H1 (cell line): ENCODE measurements at regions not wholly inside any gene's neighbourhood (a gene's known extent, or its start where the extent isn't known, plus 50 kb on each side); places are given as distances from the start of the nearest gene placed in this dataset.

ENCODE experiments used
- CTCF ChIA-PET: fragments of 300-600 bp; sonication (Branson Sonifier 250); formaldehyde crosslinking; loops from one replicate; lab custom pipeline; 2021; ENCODE audit not compliant: partially characterized antibody; lab: Charles Lee
- POLR2A ChIA-PET: fragments of 300-600 bp; sonication (Branson Sonifier 250); formaldehyde crosslinking; loops from one replicate; lab custom pipeline; 2021; ENCODE audit warnings: inconsistent platforms; ENCODE audit not compliant: partially characterized antibody; lab: Charles Lee
- DNase-seq, 2 experiments: peaks; one replicate each; pipeline versions ENCODE4 v3.0.0 to v3.0.0-alpha.2; 2010 to 2022; ENCODE audit warnings: low spot score in 2 of 2, low read depth in 1 of 2, mixed read lengths in 1 of 2
- FAIRE-seq: peaks from 2 replicates; lab custom pipeline; 2011; peaks lifted over from hg19 to GRCh38; lab: Jason Lieb, UNC
- H2AFZ ChIP-seq: 2 replicates; pipeline ENCODE4 v1.8.1; 2012; ENCODE audit warnings: low read length, inconsistent platforms
- H2AK5ac ChIP-seq: 2 replicates; pipeline ENCODE4 v1.6.1; 2013; ENCODE audit warnings: low read depth, low read length
- H2BK120ac ChIP-seq: replicated peaks from 2 replicates; pipeline ENCODE3; 2013; ENCODE audit warnings: low read depth, low read length, inconsistent platforms
- H2BK12ac ChIP-seq: 2 replicates; pipeline ENCODE4 v1.6.1; 2013; ENCODE audit warnings: low read depth, low read length
- H2BK15ac ChIP-seq: 2 replicates; pipeline ENCODE4 v1.6.1; 2013; ENCODE audit warnings: low read length
- H2BK20ac ChIP-seq: 2 replicates; pipeline ENCODE4 v1.6.1; 2013; ENCODE audit warnings: low read length
- H2BK5ac ChIP-seq: 2 replicates; pipeline ENCODE4 v1.6.1; 2013; ENCODE audit warnings: low read depth, low read length
- H3K14ac ChIP-seq: 2 replicates; pipeline ENCODE4 v1.6.1; 2013; ENCODE audit warnings: inconsistent platforms; ENCODE audit not compliant: insufficient read length
- H3K18ac ChIP-seq: 2 replicates; pipeline ENCODE4 v1.6.1; 2013; ENCODE audit warnings: low read length; ENCODE audit errors: extremely low read depth
- H3K23ac ChIP-seq: 2 replicates; pipeline ENCODE4 v1.6.1; 2013; ENCODE audit warnings: inconsistent platforms; ENCODE audit not compliant: insufficient read length
- H3K23me2 ChIP-seq: 2 replicates; pipeline ENCODE4 v1.6.1; 2013; ENCODE audit warnings: low read depth, low read length
- H3K27ac ChIP-seq: 2 replicates; pipeline ENCODE4 v1.6.1; 2011; ENCODE audit warnings: low read depth, low read length, inconsistent platforms
- H3K27me3 ChIP-seq, 4 experiments: replicated peaks in 1 of 4; 1 replicate in 1 of 4; 2 replicates in 3 of 4; pipeline versions ENCODE4 v1.6.1 to v1.8.1; 2011 to 2013; ENCODE audit warnings: low read length in 3 of 4, mild to moderate bottlenecking in 3 of 4, inconsistent platforms in 2 of 4, mixed read lengths in 2 of 4, moderate library complexity in 1 of 4; ENCODE audit not compliant: control insufficient read depth in 3 of 4, insufficient read depth in 3 of 4; ENCODE audit errors: extremely low read depth in 1 of 4
- H3K36me3 ChIP-seq, 4 experiments: 2 replicates each; pipeline versions ENCODE4 v1.6.1 to v1.8.1; 2011 to 2013; ENCODE audit warnings: mild to moderate bottlenecking in 4 of 4, low read length in 3 of 4, moderate library complexity in 2 of 4, control low read depth in 1 of 4, inconsistent platforms in 1 of 4; ENCODE audit not compliant: insufficient read depth in 4 of 4, control insufficient read depth in 2 of 4
- H3K4ac ChIP-seq: replicated peaks from 2 replicates; pipeline ENCODE3; 2013; ENCODE audit warnings: low read length, low read depth, mixed read lengths, inconsistent platforms; ENCODE audit not compliant: insufficient read length
- H3K4me1 ChIP-seq, 4 experiments: replicated peaks in 1 of 4; 1 replicate in 1 of 4; 2 replicates in 3 of 4; pipeline versions ENCODE4 v1.6.1 to v1.8.1; 2011 to 2013; ENCODE audit warnings: low read length in 3 of 4, inconsistent platforms in 2 of 4, mixed read lengths in 1 of 4; ENCODE audit not compliant: insufficient read depth in 4 of 4, control insufficient read depth in 3 of 4
- H3K4me2 ChIP-seq, 2 experiments: 2 replicates each; pipeline versions ENCODE4 v1.6.1 to v1.8.1; 2011 to 2013; ENCODE audit warnings: low read depth in 2 of 2, low read length in 2 of 2, control low read depth in 1 of 2, inconsistent platforms in 1 of 2, mild to moderate bottlenecking in 1 of 2; ENCODE audit not compliant: insufficient read depth in 1 of 2
- H3K4me3 ChIP-seq, 4 experiments: fragments of 200-600, 300-600 bp in 1 of 4; sonication (generic), shearing (Covaris generic), sonication (Bioruptor Twin) in 1 of 4; 2 replicates each; pipeline versions ENCODE4 v1.5.1 to v1.8.1; 2011 to 2016; ENCODE audit warnings: low read length in 4 of 4, low read depth in 3 of 4, control low read depth in 2 of 4, inconsistent platforms in 2 of 4, mild to moderate bottlenecking in 2 of 4, mixed read lengths in 1 of 4, moderate library complexity in 1 of 4; ENCODE audit not compliant: insufficient read depth in 2 of 4; ENCODE audit errors: extremely low read depth in 1 of 4
- H3K56ac ChIP-seq: replicated peaks from 2 replicates; pipeline ENCODE3; 2013; ENCODE audit warnings: low read depth, mild to moderate bottlenecking, mixed read lengths, low read length, inconsistent platforms; ENCODE audit not compliant: insufficient read length
- H3K79me1 ChIP-seq: 2 replicates; pipeline ENCODE4 v1.6.1; 2013; ENCODE audit warnings: low read depth, low read length, control low read depth
- H3K79me2 ChIP-seq, 2 experiments: 2 replicates each; pipeline versions ENCODE4 v1.6.1 to v1.8.1; 2012 to 2013; ENCODE audit warnings: low read length in 2 of 2, mild to moderate bottlenecking in 2 of 2, inconsistent platforms in 1 of 2; ENCODE audit not compliant: insufficient read depth in 2 of 2, control insufficient read depth in 1 of 2
- H3K9ac ChIP-seq, 4 experiments: replicated peaks in 1 of 4; 1 replicate in 1 of 4; 2 replicates in 3 of 4; pipeline versions ENCODE4 v1.6.1 to v1.8.1; 2011 to 2013; ENCODE audit warnings: low read depth in 3 of 4, low read length in 3 of 4, control low read depth in 2 of 4, mild to moderate bottlenecking in 2 of 4, moderate library complexity in 2 of 4, inconsistent platforms in 1 of 4; ENCODE audit errors: extremely low read depth in 1 of 4
- H3K9me3 ChIP-seq, 2 experiments: 2 replicates each; pipeline versions ENCODE4 v1.6.1 to v1.8.1; 2012 to 2013; ENCODE audit warnings: mild to moderate bottlenecking in 2 of 2, moderate library complexity in 2 of 2, control low read depth in 1 of 2, inconsistent platforms in 1 of 2, low read depth in 1 of 2, low read length in 1 of 2, mixed read lengths in 1 of 2; ENCODE audit not compliant: insufficient read depth in 2 of 2
- H4K20me1 ChIP-seq, 2 experiments: replicated peaks in 1 of 2; 2 replicates each; pipeline versions ENCODE3 to v1.8.1; 2011 to 2013; ENCODE audit warnings: inconsistent platforms in 2 of 2, low read length in 2 of 2, mild to moderate bottlenecking in 1 of 2; ENCODE audit not compliant: insufficient read depth in 2 of 2, control insufficient read depth in 1 of 2
- H4K5ac ChIP-seq: 2 replicates; pipeline ENCODE4 v1.6.1; 2013; ENCODE audit warnings: low read length, low read depth, mixed read lengths, inconsistent platforms; ENCODE audit not compliant: insufficient read length
- H4K8ac ChIP-seq: 2 replicates; pipeline ENCODE4 v1.8.0; 2013; ENCODE audit warnings: mild to moderate bottlenecking, moderate library complexity, low read length, inconsistent platforms; ENCODE audit not compliant: insufficient read depth; ENCODE audit errors: extremely low read depth
- H4K91ac ChIP-seq: replicated peaks from 2 replicates; pipeline ENCODE3; 2013; ENCODE audit warnings: low read length, mixed read lengths, inconsistent platforms; ENCODE audit not compliant: insufficient read length
- BACH1 ChIP-seq: IDR thresholded peaks from 2 replicates; pipeline ENCODE4 v1.6.1; 2012; ENCODE audit warnings: low read length, improper control_type of control experiment
- BCL11A ChIP-seq, 2 experiments: IDR thresholded peaks; one replicate each; pipeline ENCODE4 v1.6.1; 2011; ENCODE audit warnings: low read depth in 2 of 2, low read length in 2 of 2, mild to moderate bottlenecking in 2 of 2
- CBX5 ChIP-seq: fragments of 300-800, 300-1000 bp; sonication (generic); IDR thresholded peaks from 2 replicates; pipeline ENCODE4 v1.7.1; 2016; ENCODE audit warnings: antibody characterized with exemption, low read length, low read depth
- GTF2F1 ChIP-seq: IDR thresholded peaks from 2 replicates; pipeline ENCODE4 v1.6.1; 2012; ENCODE audit warnings: low read depth, low read length, improper control_type of control experiment, borderline replicate concordance
- KDM1A ChIP-seq: fragments of 200-600, 300-600 bp; sonication (generic); IDR thresholded peaks from 2 replicates; pipeline ENCODE4 v1.7.1; 2016; ENCODE audit warnings: mild to moderate bottlenecking, low read length, borderline replicate concordance
- KDM4A ChIP-seq: IDR thresholded peaks from one replicate; pipeline ENCODE4 v1.7.1; 2012; ENCODE audit warnings: low read depth, mild to moderate bottlenecking, moderate library complexity, low read length, inconsistent platforms; ENCODE audit not compliant: severe bottlenecking
- MAFK ChIP-seq: IDR thresholded peaks from 2 replicates; pipeline ENCODE4 v1.6.1; 2012; ENCODE audit warnings: low read depth, mild to moderate bottlenecking, improper control_type of control experiment, low read length
- RAD21 ChIP-seq, 2 experiments: IDR thresholded peaks in 1 of 2; conservative IDR thresholded peaks in 1 of 2; 2 replicates each; pipeline ENCODE4 v1.6.1; 2011; ENCODE audit warnings: low read depth in 2 of 2, low read length in 2 of 2, improper control_type of control experiment in 1 of 2, inconsistent platforms in 1 of 2, mild to moderate bottlenecking in 1 of 2, moderate library complexity in 1 of 2
- SIN3A ChIP-seq, 2 experiments: IDR thresholded peaks in 1 of 2; conservative IDR thresholded peaks in 1 of 2; 2 replicates each; pipeline ENCODE4 v1.6.1; 2011 to 2012; ENCODE audit warnings: low read length in 2 of 2, improper control_type of control experiment in 1 of 2, low read depth in 1 of 2, mild to moderate bottlenecking in 1 of 2
- SRF ChIP-seq: IDR thresholded peaks from 2 replicates; pipeline ENCODE4 v1.6.1; 2011; ENCODE audit warnings: mild to moderate bottlenecking, low read depth, low read length, moderate library complexity
- TBP ChIP-seq: IDR thresholded peaks from 2 replicates; pipeline ENCODE4 v1.6.1; 2011; ENCODE audit warnings: low read depth, low read length, improper control_type of control experiment
- TF ChIP-seq, protein P1 (sequence below): IDR thresholded peaks from 2 replicates; pipeline ENCODE4 v1.6.1; 2011; ENCODE audit warnings: low read depth, mild to moderate bottlenecking, low read length; ENCODE audit not compliant: insufficient read depth

DNA sequence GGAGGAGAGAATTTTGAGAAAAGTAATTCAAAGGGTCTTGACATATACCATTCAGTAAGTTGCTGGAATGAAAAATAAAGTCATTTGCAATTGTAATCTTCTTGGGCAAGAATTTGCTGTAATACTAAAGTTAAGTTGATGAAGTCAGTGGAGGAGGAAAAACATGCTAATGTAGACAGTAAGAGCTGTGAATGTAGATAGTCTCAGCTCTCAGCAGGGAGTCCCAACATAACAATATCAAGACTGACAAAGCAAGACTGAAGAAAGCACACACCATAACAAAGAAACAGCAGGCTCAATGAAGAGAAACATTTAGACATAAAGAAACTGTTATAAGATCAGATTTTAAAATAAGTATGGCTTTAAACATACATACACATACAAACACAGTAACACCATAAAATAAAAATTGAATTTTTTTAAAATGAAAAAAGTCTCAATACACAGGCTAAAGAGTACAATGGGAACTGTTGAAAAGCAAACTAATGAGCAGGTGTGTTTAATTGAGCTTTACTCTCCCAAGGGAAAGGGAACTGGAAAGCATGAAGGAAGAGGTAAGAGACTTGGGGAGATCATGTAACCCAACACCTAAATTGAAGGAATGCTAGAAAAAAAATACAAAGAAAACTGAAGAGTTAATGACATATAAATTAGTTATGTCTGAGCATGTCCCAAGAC is 336.3 kb upstream of the NCAM2 start:
- Histone ChIP-seq H3K27ac (peak overlapping the region; percentile 66), H3K9ac (no peak overlapping the region), H2BK120ac (peak overlapping the region; percentile 99), H3K4me1 (peaks cover 0 to 6% (median 4%) of the 10 kb centered on the region in 4 experiments; a peak in 4 of 7 replicates), H3K79me1 (no peaks in the 10 kb centered on the region), H3K23me2 (0 out of 2 replicates have a peak, but pooled peaks cover 3% of the 10 kb centered on the region), H3K18ac (no peak overlapping the region; the same call in 1 of the 2 replicates), H4K20me1 (no peaks in the 10 kb centered on the region), H4K8ac (no peak overlapping the region), H2BK12ac (peak overlapping the region; percentile 98; the same call in 1 of the 2 replicates), H3K4me3 (peak overlapping the region in 3 of 4 experiments; percentile 14 to 45 (median 17); a peak in 3 of 8 replicates), H2BK20ac (peak overlapping the region; percentile 96; the same call in 1 of the 2 replicates), H3K79me2 (no peaks in the 10 kb centered on the region), H3K36me3 (peaks cover 0 to 4% (median 0%) of the 10 kb centered on the region in 4 experiments; a peak in 1 of 8 replicates), H3K56ac (no peak overlapping the region), H3K14ac (no peak overlapping the region), H2BK5ac (peak overlapping the region; percentile 96), H2AFZ (no peak overlapping the region), H4K5ac (peak overlapping the region; percentile 96), H2AK5ac (no peak overlapping the region), H3K4ac (no peak overlapping the region), H3K23ac (no peak overlapping the region), H3K4me2 (peak overlapping the region; percentile 56 to 68), H3K27me3 (no peaks in the 10 kb centered on the region), H2BK15ac (no peak overlapping the region), H4K91ac (no peak overlapping the region), H3K9me3 (peaks cover 5 to 8% of the 10 kb centered on the region in 2 experiments; a peak in 2 of 4 replicates)
- CTCF ChIA-PET = no interaction called here
- POLR2A ChIA-PET = interaction anchor here (1.1 to 1.4 kb wide), 2 partner anchors 37 to 78 kb away, joined by 3 read pairs; no protein-coding TSS in a partner anchor
- peak; percentile 84 for FAIRE-seq
- DNase-seq = peak in 1 of 2 experiments; percentile 21
- TF ChIP-seq BACH1 (no peak), SRF (no peak), CBX5 (no peak), MAFK (peak; percentile 51; the same call in 1 of the 2 replicates), BCL11A (IDR thresholded peaks at IDR 0.05; ENCODE audit: low read depth in 2 of 2, low read length in 2 of 2) (peak; percentile 41 to 79), SIN3A (conservative IDR thresholded peaks at IDR 0.05 in 1 of 2, IDR thresholded peaks at IDR 0.05 in 1 of 2; ENCODE audit: low read depth in 1 of 2, low read length in 2 of 2) (no peak), GTF2F1 (no peak), KDM1A (no peak), KDM4A (no peak), RAD21 (IDR thresholded peaks at IDR 0.05 in 1 of 2, conservative IDR thresholded peaks at IDR 0.05 in 1 of 2; ENCODE audit: low read depth in 2 of 2, low read length in 2 of 2) (no peak), TBP (no peak)
- TF ChIP-seq, protein P1, sequence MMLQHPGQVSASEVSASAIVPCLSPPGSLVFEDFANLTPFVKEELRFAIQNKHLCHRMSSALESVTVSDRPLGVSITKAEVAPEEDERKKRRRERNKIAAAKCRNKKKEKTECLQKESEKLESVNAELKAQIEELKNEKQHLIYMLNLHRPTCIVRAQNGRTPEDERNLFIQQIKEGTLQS = no peak
